Mesenchymal stem cell (in vitro differentiated cells and primary cell): ENCODE measurements at regions not wholly inside any gene's neighbourhood (a gene's known extent, or its start where the extent isn't known, plus 50 kb on each side); places are given as distances from the start of the nearest gene placed in this dataset.

ENCODE experiments used
- DNase-seq: peaks from one replicate; pipeline ENCODE4 v3.0.0-alpha.2; 2013
- H2AFZ ChIP-seq: one replicate; pipeline ENCODE4 v1.6.1; 2013; ENCODE audit warnings: low read depth, mild to moderate bottlenecking, control low read depth, inconsistent platforms, low read length, moderate library complexity
- H2AK5ac ChIP-seq: 2 replicates; pipeline ENCODE4 v1.6.1; 2013; ENCODE audit warnings: low read length, moderate library complexity, mild to moderate bottlenecking, inconsistent platforms; ENCODE audit not compliant: severe bottlenecking
- H2BK120ac ChIP-seq: one replicate; pipeline ENCODE4 v1.6.1; 2013; ENCODE audit warnings: low read depth, mild to moderate bottlenecking, inconsistent platforms, low read length, moderate library complexity
- H2BK12ac ChIP-seq, 2 experiments: one replicate each; pipeline ENCODE4 v1.6.1; 2013; ENCODE audit warnings: inconsistent platforms in 2 of 2, low read length in 2 of 2, mild to moderate bottlenecking in 2 of 2, moderate library complexity in 2 of 2, control low read depth in 1 of 2
- H2BK15ac ChIP-seq: one replicate; pipeline ENCODE4 v1.6.1; 2013; ENCODE audit warnings: mild to moderate bottlenecking, low read depth, inconsistent platforms; ENCODE audit not compliant: poor library complexity, severe bottlenecking
- H2BK5ac ChIP-seq: 2 replicates; pipeline ENCODE4 v1.6.1; 2013; ENCODE audit warnings: low read depth, mild to moderate bottlenecking, low read length, control low read depth, inconsistent platforms; ENCODE audit not compliant: poor library complexity, severe bottlenecking
- H3K14ac ChIP-seq, 2 experiments: one replicate each; pipeline ENCODE4 v1.6.1; 2013; ENCODE audit warnings: inconsistent platforms in 2 of 2, low read length in 2 of 2, control low read depth in 1 of 2, mild to moderate bottlenecking in 1 of 2, moderate library complexity in 1 of 2
- H3K18ac ChIP-seq, 2 experiments: one replicate each; pipeline ENCODE4 v1.6.1; 2013; ENCODE audit warnings: inconsistent platforms in 2 of 2, low read length in 2 of 2, control low read depth in 1 of 2, low read depth in 1 of 2, mild to moderate bottlenecking in 1 of 2
- H3K23ac ChIP-seq, 2 experiments: one replicate each; pipeline ENCODE4 v1.6.1; 2013; ENCODE audit warnings: inconsistent platforms in 2 of 2, low read length in 2 of 2, mild to moderate bottlenecking in 2 of 2, moderate library complexity in 2 of 2, control low read depth in 1 of 2
- H3K27ac ChIP-seq: 2 replicates; pipeline ENCODE4 v1.5.1; 2013; ENCODE audit warnings: mild to moderate bottlenecking, moderate library complexity, low read length, control low read depth, inconsistent platforms; ENCODE audit not compliant: poor library complexity, severe bottlenecking
- H3K27me3 ChIP-seq, 2 experiments: 2 replicates each; pipeline versions ENCODE4 v1.6.1 to v1.7.0; 2013; ENCODE audit warnings: low read length in 2 of 2, mild to moderate bottlenecking in 2 of 2, moderate library complexity in 2 of 2, control low read depth in 1 of 2, inconsistent platforms in 1 of 2; ENCODE audit not compliant: control insufficient read depth in 1 of 2, insufficient read depth in 1 of 2
- H3K36me3 ChIP-seq, 2 experiments: 2 replicates each; pipeline versions ENCODE4 v1.6.1 to v1.7.0; 2013; ENCODE audit warnings: low read length in 2 of 2, control low read depth in 1 of 2, inconsistent platforms in 1 of 2, low read depth in 1 of 2, mild to moderate bottlenecking in 1 of 2; ENCODE audit not compliant: insufficient read depth in 2 of 2, control insufficient read depth in 1 of 2
- H3K4ac ChIP-seq, 2 experiments: one replicate each; pipeline ENCODE4 v1.6.1; 2013; ENCODE audit warnings: inconsistent platforms in 2 of 2, low read length in 2 of 2, mild to moderate bottlenecking in 2 of 2, moderate library complexity in 2 of 2, control low read depth in 1 of 2, low read depth in 1 of 2
- H3K4me1 ChIP-seq: 2 replicates; pipeline ENCODE4 v1.6.1; 2013; ENCODE audit warnings: low read depth, low read length, control low read depth; ENCODE audit not compliant: control insufficient read depth, insufficient read depth
- H3K4me2 ChIP-seq: 2 replicates; pipeline ENCODE4 v1.6.1; 2013; ENCODE audit warnings: low read length, mild to moderate bottlenecking, inconsistent platforms; ENCODE audit not compliant: poor library complexity, severe bottlenecking
- H3K4me3 ChIP-seq, 2 experiments: 2 replicates each; pipeline versions ENCODE4 v1.5.1 to v1.7.0; 2013; ENCODE audit warnings: low read length in 2 of 2, mild to moderate bottlenecking in 2 of 2, control low read depth in 1 of 2, low read depth in 1 of 2; ENCODE audit not compliant: insufficient read depth in 1 of 2
- H3K79me1 ChIP-seq: replicated peaks from 2 replicates; pipeline ENCODE4 v1.6.1; 2013; ENCODE audit warnings: mild to moderate bottlenecking, control low read depth, low read length, inconsistent platforms; ENCODE audit not compliant: poor library complexity, severe bottlenecking
- H3K9ac ChIP-seq: 2 replicates; pipeline ENCODE4 v1.7.0; 2013; ENCODE audit warnings: mild to moderate bottlenecking, low read length, moderate library complexity
- H3K9me3 ChIP-seq: 2 replicates; pipeline ENCODE4 v1.7.0; 2013; ENCODE audit warnings: mild to moderate bottlenecking, low read length; ENCODE audit not compliant: control insufficient read depth
- H4K8ac ChIP-seq: one replicate; pipeline ENCODE4 v1.6.1; 2013; ENCODE audit warnings: inconsistent platforms, mild to moderate bottlenecking, low read length, moderate library complexity
- H4K91ac ChIP-seq: one replicate; pipeline ENCODE4 v1.6.1; 2013; ENCODE audit warnings: mild to moderate bottlenecking, low read length, inconsistent platforms
- WGBS: methylation state at CpG from one replicate; pipeline ENCODE4 v1.1.7; 2013; ENCODE audit warnings: mixed read lengths; 5-methylcytosine and 5-hydroxymethylcytosine counted together

DNA sequence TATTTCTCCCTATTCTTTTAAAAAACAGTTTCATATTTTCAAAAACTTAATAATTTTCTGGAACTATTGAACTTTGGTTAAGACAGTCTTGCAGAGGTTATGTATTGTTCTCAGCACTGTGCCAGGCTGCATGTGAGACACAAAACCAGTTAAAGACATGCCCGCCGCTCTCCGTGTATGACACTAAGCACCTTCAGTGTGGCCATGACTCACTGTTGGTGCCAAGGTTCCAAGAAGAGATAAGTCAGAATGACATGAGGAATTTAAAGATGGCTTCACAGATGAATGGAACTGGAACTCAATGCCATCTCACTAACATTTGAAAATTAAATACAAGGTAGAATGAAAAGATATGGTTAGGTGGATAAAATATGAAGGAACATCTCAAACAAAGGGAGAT is 525.5 kb upstream of the ZFP42 start:
- H2BK15ac ChIP-seq = no peak overlapping the region
- no peak overlapping the region for H3K23ac ChIP-seq
- no peak overlapping the region for H3K14ac ChIP-seq
- no peak overlapping the region for H4K91ac ChIP-seq
- H3K4me2 ChIP-seq = no peak overlapping the region
- no peak for DNase-seq
- no peak overlapping the region for H3K27ac ChIP-seq
- no peak overlapping the region for H2BK12ac ChIP-seq
- no peaks in the 10 kb centered on the region for H3K27me3 ChIP-seq
- H2AK5ac ChIP-seq = no peak overlapping the region
- no peak overlapping the region for H2BK120ac ChIP-seq
- no peak overlapping the region for H2AFZ ChIP-seq
- no peak overlapping the region for H4K8ac ChIP-seq
- H3K18ac ChIP-seq = no peak overlapping the region
- no peaks in the 10 kb centered on the region for H3K4me1 ChIP-seq
- no peak overlapping the region for H3K4me3 ChIP-seq
- WGBS = 97% methylated on average over 3 of the region's 3 CpGs
- H2BK5ac ChIP-seq = no peak overlapping the region
- no peak overlapping the region for H3K4ac ChIP-seq
- no peak overlapping the region for H3K9ac ChIP-seq
- H3K79me1 ChIP-seq = no peaks in the 10 kb centered on the region
- no peaks in the 10 kb centered on the region for H3K36me3 ChIP-seq
- H3K9me3 ChIP-seq = no peaks in the 10 kb centered on the region

DNA sequence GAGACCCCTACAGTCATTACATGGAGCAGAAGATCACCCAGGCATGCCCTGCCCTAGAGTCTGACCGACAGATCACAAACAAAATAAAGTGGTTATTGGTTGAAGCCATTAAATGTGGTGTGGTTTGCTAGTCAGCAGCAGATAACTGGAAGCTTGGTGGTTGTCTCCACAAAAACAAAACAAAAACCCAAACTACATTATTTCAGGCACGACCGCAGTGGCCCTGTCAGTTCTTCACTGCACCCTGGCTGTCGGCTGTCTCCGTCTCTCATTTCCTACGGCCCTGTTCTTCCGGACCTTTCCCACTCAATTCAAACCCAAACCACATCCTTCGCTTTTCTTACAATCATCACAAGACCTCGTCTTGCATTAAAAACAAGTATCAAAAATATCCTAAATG is 521.3 kb upstream of the ZFP42 start:
- Histone ChIP-seq H2BK15ac (peak overlapping the region; percentile 41), H3K23ac (no peak overlapping the region), H3K27ac (no peak overlapping the region), H4K91ac (no peak overlapping the region), H4K8ac (no peak overlapping the region), H3K4ac (no peak overlapping the region), H3K79me1 (no peaks in the 10 kb centered on the region), H2BK120ac (no peak overlapping the region), H3K27me3 (no peaks in the 10 kb centered on the region), H2AFZ (no peak overlapping the region), H3K36me3 (no peaks in the 10 kb centered on the region), H3K4me3 (no peak overlapping the region), H2BK12ac (no peak overlapping the region), H3K9ac (no peak overlapping the region), H3K14ac (no peak overlapping the region), H3K9me3 (no peaks in the 10 kb centered on the region), H3K18ac (no peak overlapping the region), H3K4me1 (peaks cover 3% of the 10 kb centered on the region), H3K4me2 (no peak overlapping the region), H2BK5ac (no peak overlapping the region), H2AK5ac (no peak overlapping the region)
- 83% methylated on average over 8 of the region's 9 CpGs for WGBS
- no peak for DNase-seq

DNA sequence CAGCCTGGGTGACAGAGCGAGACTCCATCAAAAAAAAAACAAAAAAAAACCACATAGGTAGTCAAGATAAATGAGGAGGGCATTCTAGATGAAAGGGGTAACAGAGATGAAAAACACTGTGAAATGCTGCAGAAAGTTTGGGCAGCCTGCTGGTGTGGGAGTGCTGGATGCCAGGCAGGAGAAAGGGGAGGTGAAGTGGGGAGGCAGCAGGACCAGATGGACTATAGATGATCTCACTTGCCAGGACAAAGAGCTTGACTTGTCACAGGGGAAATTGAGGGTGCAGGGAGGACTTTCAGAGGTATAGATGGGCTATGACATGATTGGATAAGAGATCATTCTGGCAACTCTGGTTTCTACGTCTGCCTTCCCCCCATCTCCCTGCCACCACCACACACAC is 519.7 kb upstream of the ZFP42 start:
- no peak overlapping the region for H3K27ac ChIP-seq
- no peak for DNase-seq
- no peak overlapping the region for H2BK5ac ChIP-seq
- H3K4me3 ChIP-seq = no peak overlapping the region
- WGBS = no CpG with 5 or more reads among the region's 2 CpGs
- no peak overlapping the region for H4K91ac ChIP-seq
- no peak overlapping the region for H3K4me2 ChIP-seq
- no peak overlapping the region for H2BK120ac ChIP-seq
- H3K14ac ChIP-seq = peak overlapping the region in 1 of 2 experiments; percentile 61
- peak overlapping the region; percentile 23 for H4K8ac ChIP-seq
- no peaks in the 10 kb centered on the region for H3K9me3 ChIP-seq
- peak overlapping the region in 1 of 2 experiments; percentile 59 for H3K18ac ChIP-seq
- no peak overlapping the region for H3K23ac ChIP-seq
- no peak overlapping the region for H3K9ac ChIP-seq
- H3K4ac ChIP-seq = no peak overlapping the region
- no peaks in the 10 kb centered on the region for H3K27me3 ChIP-seq
- no peak overlapping the region for H2AFZ ChIP-seq
- no peaks in the 10 kb centered on the region for H3K36me3 ChIP-seq
- H2BK15ac ChIP-seq = no peak overlapping the region
- no peak overlapping the region for H2AK5ac ChIP-seq
- peaks cover 5% of the 10 kb centered on the region for H3K4me1 ChIP-seq
- H3K79me1 ChIP-seq = no peaks in the 10 kb centered on the region
- H2BK12ac ChIP-seq = peak overlapping the region in 1 of 2 experiments; percentile 94

DNA sequence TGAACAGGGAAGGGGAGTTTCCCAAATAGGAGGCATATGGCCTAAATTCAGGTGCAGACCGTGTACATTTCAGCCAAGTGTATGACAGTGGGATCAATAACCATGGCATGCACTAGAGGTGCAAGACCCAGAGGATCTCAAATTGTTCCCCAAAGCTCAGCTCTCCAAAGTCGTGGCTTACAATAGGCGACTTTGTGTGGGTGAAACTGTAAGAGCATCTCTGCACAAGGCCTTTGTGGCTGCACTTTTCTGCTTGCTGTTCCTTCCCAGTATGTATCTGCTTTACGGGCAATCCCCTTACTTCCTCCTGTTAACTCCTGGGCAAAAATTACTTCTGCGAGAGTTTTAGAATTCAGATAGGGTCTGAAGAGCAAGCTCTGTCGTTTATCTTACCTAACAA is 518.3 kb upstream of the ZFP42 start:
- H3K9me3 ChIP-seq = no peaks in the 10 kb centered on the region
- H2AK5ac ChIP-seq = no peak overlapping the region
- no peak overlapping the region for H2AFZ ChIP-seq
- DNase-seq = no peak
- no peak overlapping the region for H2BK12ac ChIP-seq
- no peak overlapping the region for H3K14ac ChIP-seq
- no peak overlapping the region for H3K23ac ChIP-seq
- no peak overlapping the region for H3K27ac ChIP-seq
- no peaks in the 10 kb centered on the region for H3K27me3 ChIP-seq
- H3K4ac ChIP-seq = no peak overlapping the region
- H2BK5ac ChIP-seq = no peak overlapping the region
- no peaks in the 10 kb centered on the region for H3K36me3 ChIP-seq
- H4K91ac ChIP-seq = no peak overlapping the region
- WGBS = 76% methylated on average over 6 of the region's 6 CpGs
- no peak overlapping the region for H2BK120ac ChIP-seq
- no peak overlapping the region for H3K4me2 ChIP-seq
- H3K79me1 ChIP-seq = no peaks in the 10 kb centered on the region
- H3K4me1 ChIP-seq = peaks cover 5% of the 10 kb centered on the region
- no peak overlapping the region for H3K9ac ChIP-seq
- H2BK15ac ChIP-seq = no peak overlapping the region
- peak overlapping the region; percentile 3 to 41 for H3K18ac ChIP-seq
- no peak overlapping the region for H3K4me3 ChIP-seq
- H4K8ac ChIP-seq = no peak overlapping the region
